Mesothelial cell of epicardium (in vitro differentiated cells): ENCODE measurements at regions not wholly inside any gene's neighbourhood (a gene's known extent, or its start where the extent isn't known, plus 50 kb on each side); places are given as distances from the start of the nearest gene placed in this dataset.

Experiments
- DNase-seq, 2 experiments: peaks; one replicate each; pipeline ENCODE4 v3.0.0; 2021; ENCODE audit warnings: low spot score in 2 of 2; ENCODE audit not compliant: unreplicated experiment in 2 of 2
- H3K27ac Mint-ChIP-seq: 2 replicates; pipeline ENCODE4 v1.8.0; 2021; ENCODE audit warnings: mixed read lengths
- H3K27me3 Mint-ChIP-seq: 2 replicates; pipeline ENCODE4 v1.8.0; 2021; ENCODE audit warnings: low read depth, mixed read lengths
- H3K36me3 Mint-ChIP-seq: 2 replicates; pipeline ENCODE4 v1.8.0; 2021; ENCODE audit warnings: mixed read lengths
- H3K4me1 Mint-ChIP-seq: 2 replicates; pipeline ENCODE4 v1.8.0; 2021; ENCODE audit warnings: mixed read lengths
- H3K4me3 Mint-ChIP-seq: 2 replicates; pipeline ENCODE4 v1.8.0; 2021; ENCODE audit warnings: mild to moderate bottlenecking, moderate library complexity, mixed read lengths
- H3K9me3 Mint-ChIP-seq: 2 replicates; pipeline ENCODE4 v1.8.0; 2021; ENCODE audit warnings: mixed read lengths
- TF ChIP-seq, protein P1 (sequence below): fragments of 200-600 bp; sonication (generic); IDR thresholded peaks from one replicate; pipeline ENCODE4 v1.5.0; 2021; ENCODE audit warnings: antibody characterized with exemption; ENCODE audit not compliant: unreplicated experiment

DNA sequence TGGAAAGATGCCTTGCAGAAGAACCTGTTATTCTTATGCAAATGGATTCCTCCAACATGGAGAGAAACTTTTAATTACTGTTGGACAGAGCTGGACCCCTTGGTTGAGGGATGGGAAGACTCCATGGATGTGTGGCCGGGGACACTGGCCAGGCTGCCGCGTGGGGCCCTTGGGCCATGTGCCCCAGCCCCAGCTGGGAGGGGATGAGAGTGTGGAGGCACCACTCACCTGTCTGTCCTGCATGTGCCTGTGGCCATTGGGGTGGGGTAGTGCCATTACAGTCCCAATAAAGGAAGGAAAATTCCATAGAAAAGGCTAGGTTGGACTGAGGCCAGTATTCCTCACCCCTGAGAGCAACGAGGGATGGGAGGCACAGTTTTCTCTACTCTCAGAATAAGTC, 564.5 kb upstream of the PTBP2 start:
- Mint-ChIP-seq H3K27ac (no peak overlapping the region), H3K36me3 (peaks cover 4% of the 10 kb centered on the region), H3K4me1 (no peaks in the 10 kb centered on the region), H3K4me3 (no peak overlapping the region), H3K27me3 (no peaks in the 10 kb centered on the region), H3K9me3 (peaks cover 30% of the 10 kb centered on the region)
- no peak for DNase-seq
- TF ChIP-seq, protein P1, sequence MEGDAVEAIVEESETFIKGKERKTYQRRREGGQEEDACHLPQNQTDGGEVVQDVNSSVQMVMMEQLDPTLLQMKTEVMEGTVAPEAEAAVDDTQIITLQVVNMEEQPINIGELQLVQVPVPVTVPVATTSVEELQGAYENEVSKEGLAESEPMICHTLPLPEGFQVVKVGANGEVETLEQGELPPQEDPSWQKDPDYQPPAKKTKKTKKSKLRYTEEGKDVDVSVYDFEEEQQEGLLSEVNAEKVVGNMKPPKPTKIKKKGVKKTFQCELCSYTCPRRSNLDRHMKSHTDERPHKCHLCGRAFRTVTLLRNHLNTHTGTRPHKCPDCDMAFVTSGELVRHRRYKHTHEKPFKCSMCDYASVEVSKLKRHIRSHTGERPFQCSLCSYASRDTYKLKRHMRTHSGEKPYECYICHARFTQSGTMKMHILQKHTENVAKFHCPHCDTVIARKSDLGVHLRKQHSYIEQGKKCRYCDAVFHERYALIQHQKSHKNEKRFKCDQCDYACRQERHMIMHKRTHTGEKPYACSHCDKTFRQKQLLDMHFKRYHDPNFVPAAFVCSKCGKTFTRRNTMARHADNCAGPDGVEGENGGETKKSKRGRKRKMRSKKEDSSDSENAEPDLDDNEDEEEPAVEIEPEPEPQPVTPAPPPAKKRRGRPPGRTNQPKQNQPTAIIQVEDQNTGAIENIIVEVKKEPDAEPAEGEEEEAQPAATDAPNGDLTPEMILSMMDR = no peak

DNA sequence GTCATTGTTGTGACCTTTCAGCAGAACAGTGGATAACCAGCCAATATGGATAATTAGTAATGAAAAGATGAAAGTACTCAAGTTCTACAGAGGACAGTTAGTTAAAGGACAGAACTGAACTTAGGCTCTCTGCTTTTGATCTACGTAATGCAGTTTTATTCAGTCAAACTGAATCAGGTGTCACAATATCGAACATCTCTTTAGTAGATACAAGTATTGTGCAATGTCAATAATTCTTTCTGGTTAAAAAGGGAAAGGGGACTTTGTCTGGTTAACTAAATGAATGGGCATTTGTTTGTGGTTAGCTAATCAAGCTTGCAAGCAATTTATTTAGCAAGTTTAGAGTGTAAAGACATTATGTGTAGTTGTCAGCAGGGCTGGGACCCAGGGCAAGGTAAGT, 562.2 kb upstream of the PTBP2 start:
- no peaks in the 10 kb centered on the region for H3K27me3 Mint-ChIP-seq
- no peak overlapping the region for H3K4me3 Mint-ChIP-seq
- H3K27ac Mint-ChIP-seq = no peak overlapping the region
- peaks cover 28% of the 10 kb centered on the region for H3K9me3 Mint-ChIP-seq
- H3K4me1 Mint-ChIP-seq = no peaks in the 10 kb centered on the region
- peaks cover 4% of the 10 kb centered on the region for H3K36me3 Mint-ChIP-seq
- no peak for DNase-seq
- TF ChIP-seq, protein P1 = no peak

DNA sequence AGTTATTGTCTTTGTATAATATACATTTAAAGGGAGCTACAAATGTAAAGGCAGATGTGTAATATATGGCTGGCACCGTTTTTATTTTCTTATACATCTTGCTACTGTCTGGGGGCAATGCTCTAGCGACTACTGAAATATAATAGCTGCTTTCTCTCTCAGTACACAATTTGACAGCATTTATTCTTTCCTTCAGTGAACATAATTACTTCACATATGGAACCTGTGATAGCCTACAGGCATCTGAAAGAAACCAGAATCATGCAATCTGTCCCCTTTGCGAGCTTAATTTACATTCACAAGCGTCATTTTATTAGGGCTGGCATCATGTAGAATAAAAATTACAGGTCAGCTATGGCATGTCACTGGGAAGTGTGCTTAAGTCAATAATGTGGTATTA, 557.5 kb upstream of the PTBP2 start:
- Mint-ChIP-seq H3K36me3 (peaks cover 3% of the 10 kb centered on the region), H3K27ac (no peak overlapping the region), H3K27me3 (no peaks in the 10 kb centered on the region), H3K4me1 (no peaks in the 10 kb centered on the region), H3K9me3 (peaks cover 23% of the 10 kb centered on the region), H3K4me3 (no peak overlapping the region)
- TF ChIP-seq, protein P1 = no peak
- no peak for DNase-seq

DNA sequence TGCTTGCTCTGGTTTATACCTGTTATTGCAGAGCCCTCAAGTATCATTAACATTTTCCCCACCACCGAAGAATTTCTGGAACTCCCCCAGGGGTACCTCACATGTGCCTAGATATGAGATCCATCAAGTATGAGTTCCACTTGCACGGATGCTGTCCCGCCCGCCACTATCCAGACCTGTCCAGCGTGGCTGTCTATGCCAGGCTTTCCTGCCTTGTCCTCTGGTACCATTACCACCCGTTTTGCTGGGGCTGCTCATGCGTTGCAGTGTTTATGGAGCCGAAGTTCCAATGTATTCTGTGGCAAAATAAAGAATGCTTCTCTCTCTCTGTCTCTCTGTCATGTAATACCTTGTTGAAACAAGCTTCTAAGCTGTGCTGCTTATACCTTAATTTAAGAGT, 543.5 kb upstream of the PTBP2 start:
- TF ChIP-seq, protein P1 = no peak
- Mint-ChIP-seq H3K4me1 (no peaks in the 10 kb centered on the region), H3K4me3 (no peak overlapping the region), H3K9me3 (no peaks in the 10 kb centered on the region), H3K27me3 (no peaks in the 10 kb centered on the region), H3K36me3 (no peaks in the 10 kb centered on the region), H3K27ac (no peak overlapping the region)
- no peak for DNase-seq

DNA sequence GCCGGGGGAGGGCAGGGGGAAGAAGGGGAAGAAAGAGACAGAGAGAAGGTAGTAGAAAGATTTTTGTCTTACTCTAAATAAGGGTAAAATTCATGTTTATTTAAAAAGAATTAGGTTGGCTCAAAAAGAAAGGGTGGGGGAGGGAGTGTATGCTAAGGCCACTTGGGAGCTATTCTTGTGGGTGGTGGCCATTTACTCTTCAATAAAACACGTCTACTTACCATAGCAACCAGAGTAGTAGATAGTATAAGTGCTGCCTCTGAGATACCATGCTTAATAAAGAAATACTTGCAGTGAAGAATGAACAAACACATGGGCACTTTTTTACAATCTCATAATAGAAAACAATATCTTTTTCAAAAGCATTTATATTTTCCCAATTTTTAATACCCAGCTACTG, 538.1 kb upstream of the PTBP2 start:
- TF ChIP-seq, protein P1 = no peak
- no peak for DNase-seq
- H3K9me3 Mint-ChIP-seq = no peaks in the 10 kb centered on the region
- peaks cover 2% of the 10 kb centered on the region for H3K4me1 Mint-ChIP-seq
- no peak overlapping the region for H3K27ac Mint-ChIP-seq
- H3K36me3 Mint-ChIP-seq = no peaks in the 10 kb centered on the region
- no peak overlapping the region for H3K4me3 Mint-ChIP-seq
- H3K27me3 Mint-ChIP-seq = no peaks in the 10 kb centered on the region

DNA sequence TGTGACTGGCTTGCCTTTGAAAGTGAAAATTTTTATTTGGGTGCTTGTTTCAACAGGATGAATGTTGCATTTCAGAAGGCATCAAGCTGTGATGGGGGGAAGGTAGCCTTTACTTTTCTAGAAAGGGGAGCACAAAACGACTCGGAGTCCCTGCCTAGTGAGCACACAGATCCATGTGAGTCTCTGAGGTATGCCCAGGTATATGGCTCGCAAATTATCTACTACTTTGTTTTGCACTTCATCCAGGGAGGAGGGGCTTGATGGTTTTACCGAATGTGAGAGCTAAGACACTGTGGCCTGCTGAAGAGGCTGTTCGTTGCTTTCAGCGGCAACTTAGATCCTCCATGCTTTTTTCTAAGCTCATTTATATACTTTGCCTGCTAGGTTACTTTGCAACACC, 537.7 kb upstream of the PTBP2 start:
- H3K27me3 Mint-ChIP-seq = no peaks in the 10 kb centered on the region
- no peak overlapping the region for H3K4me3 Mint-ChIP-seq
- TF ChIP-seq, protein P1 = no peak
- DNase-seq = no peak
- H3K36me3 Mint-ChIP-seq = no peaks in the 10 kb centered on the region
- H3K4me1 Mint-ChIP-seq = peaks cover 2% of the 10 kb centered on the region
- no peak overlapping the region for H3K27ac Mint-ChIP-seq
- no peaks in the 10 kb centered on the region for H3K9me3 Mint-ChIP-seq
